Peyer's patch (tissue), 4 donors: ENCODE measurements at regions not wholly inside any gene's neighbourhood (a gene's known extent, or its start where the extent isn't known, plus 50 kb on each side); places are given as distances from the start of the nearest gene placed in this dataset.

ENCODE experiments used
- DNase-seq, 3 donors: peaks; one replicate each; pipeline ENCODE4 v3.0.0-alpha.2; 2017 to 2019
- H3K27ac ChIP-seq, 4 donors: fragments of 200-600 bp; sonication (generic); one replicate each; pipeline ENCODE4 v1.5.1; 2016 to 2019
- H3K27me3 ChIP-seq, 2 donors: fragments of 200-600 bp; sonication (generic); one replicate each; pipeline ENCODE4 v1.5.1; 2019
- H3K36me3 ChIP-seq, 3 donors: fragments of 200-600 bp; sonication (generic); one replicate each; pipeline ENCODE4 v1.5.1; 2016 to 2019
- H3K4me1 ChIP-seq, 4 donors: fragments of 200-600 bp; sonication (generic); one replicate each; pipeline ENCODE4 v1.5.1; 2016 to 2019
- H3K4me3 ChIP-seq, 4 donors: fragments of 200-600 bp; sonication (generic); 1 replicate in 3 of 4; 2 replicates in 1 of 4; pipeline ENCODE4 v1.5.1; 2016 to 2019; ENCODE audit warnings: mild to moderate bottlenecking in 1 of 4
- H3K9me3 ChIP-seq, 4 donors: fragments of 200-600 bp; sonication (generic); one replicate each; pipeline ENCODE4 v1.5.1; 2016 to 2019; ENCODE audit warnings: mild to moderate bottlenecking in 1 of 4
- POLR2A ChIP-seq, 2 donors: fragments of 450-650 bp; IDR thresholded peaks; one replicate each; pipeline ENCODE4 v1.5.1; 2017; ENCODE audit warnings: antibody characterized with exemption in 2 of 2, mild to moderate bottlenecking in 2 of 2, moderate library complexity in 2 of 2
- TF ChIP-seq, protein P1 (sequence below), 6 experiments: fragments of 450-650 bp in 4 of 6; fragments of 200-600 bp in 2 of 6; sonication (generic) in 1 of 6; IDR thresholded peaks; one replicate each; pipeline ENCODE4 v1.5.1; 2017 to 2019; ENCODE audit warnings: antibody characterized with exemption in 6 of 6, mild to moderate bottlenecking in 3 of 6, moderate library complexity in 1 of 6

- TF ChIP-seq, protein P1, sequence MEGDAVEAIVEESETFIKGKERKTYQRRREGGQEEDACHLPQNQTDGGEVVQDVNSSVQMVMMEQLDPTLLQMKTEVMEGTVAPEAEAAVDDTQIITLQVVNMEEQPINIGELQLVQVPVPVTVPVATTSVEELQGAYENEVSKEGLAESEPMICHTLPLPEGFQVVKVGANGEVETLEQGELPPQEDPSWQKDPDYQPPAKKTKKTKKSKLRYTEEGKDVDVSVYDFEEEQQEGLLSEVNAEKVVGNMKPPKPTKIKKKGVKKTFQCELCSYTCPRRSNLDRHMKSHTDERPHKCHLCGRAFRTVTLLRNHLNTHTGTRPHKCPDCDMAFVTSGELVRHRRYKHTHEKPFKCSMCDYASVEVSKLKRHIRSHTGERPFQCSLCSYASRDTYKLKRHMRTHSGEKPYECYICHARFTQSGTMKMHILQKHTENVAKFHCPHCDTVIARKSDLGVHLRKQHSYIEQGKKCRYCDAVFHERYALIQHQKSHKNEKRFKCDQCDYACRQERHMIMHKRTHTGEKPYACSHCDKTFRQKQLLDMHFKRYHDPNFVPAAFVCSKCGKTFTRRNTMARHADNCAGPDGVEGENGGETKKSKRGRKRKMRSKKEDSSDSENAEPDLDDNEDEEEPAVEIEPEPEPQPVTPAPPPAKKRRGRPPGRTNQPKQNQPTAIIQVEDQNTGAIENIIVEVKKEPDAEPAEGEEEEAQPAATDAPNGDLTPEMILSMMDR (IDR thresholded peaks at IDR 0.05): no peak
- no peak for TF ChIP-seq POLR2A (IDR thresholded peaks at IDR 0.05)
- Histone ChIP-seq H3K4me3 (no peak overlapping the region), H3K36me3 (no peaks in the 10 kb centered on the region), H3K27me3 (no peaks in the 10 kb centered on the region), H3K9me3 (peaks cover 0 to 3% (median 0%) of the 10 kb centered on the region in 4 donors), H3K4me1 (no peaks in the 10 kb centered on the region), H3K27ac (no peak overlapping the region)
- no peak for DNase-seq
Observed at GRCh38 chr15:29548006-29548405, 274.3 kb downstream of the TJP1 start.

DNA sequence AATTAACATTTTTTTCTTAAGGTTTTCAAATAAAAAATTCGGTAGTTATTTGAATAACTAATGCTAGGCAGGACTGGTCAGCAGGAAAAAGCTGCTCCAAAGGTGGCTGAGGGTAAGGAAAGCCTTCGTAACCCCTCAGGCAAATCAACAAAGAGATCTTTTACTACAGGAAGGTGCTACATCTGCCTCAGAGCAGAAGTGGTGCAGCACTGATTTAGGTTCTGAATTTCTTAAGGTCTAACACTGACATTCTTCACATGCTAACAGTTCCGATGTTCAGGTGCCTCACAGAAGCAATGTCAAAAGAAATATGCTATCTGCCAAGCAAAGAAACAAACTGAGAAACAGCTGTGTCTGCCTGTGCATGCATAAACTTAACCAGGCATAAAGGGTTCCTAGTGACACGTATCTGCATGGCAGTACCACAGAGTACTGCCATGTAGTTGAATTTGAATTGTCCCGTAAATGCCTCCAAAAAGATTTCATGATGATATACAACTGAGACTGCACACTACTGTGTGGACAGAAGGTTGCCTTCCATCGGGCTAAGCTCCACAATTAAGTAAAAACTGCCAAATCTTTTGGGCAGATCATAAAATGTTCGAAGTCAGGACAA lies 275.0 kb upstream of the NSMCE3 start:
- H3K36me3 ChIP-seq: no peaks in the 10 kb centered on the region
- peaks cover 0 to 3% (median 0%) of the 10 kb centered on the region in 4 donors for H3K9me3 ChIP-seq
- no peak overlapping the region for H3K4me3 ChIP-seq
- H3K4me1 ChIP-seq: no peaks in the 10 kb centered on the region
- H3K27ac ChIP-seq: no peak overlapping the region
- no peaks in the 10 kb centered on the region for H3K27me3 ChIP-seq
- TF ChIP-seq POLR2A (IDR thresholded peaks at IDR 0.05): no peak
- TF ChIP-seq, protein P1 (IDR thresholded peaks at IDR 0.05): no peak
- DNase-seq: no peak

DNA sequence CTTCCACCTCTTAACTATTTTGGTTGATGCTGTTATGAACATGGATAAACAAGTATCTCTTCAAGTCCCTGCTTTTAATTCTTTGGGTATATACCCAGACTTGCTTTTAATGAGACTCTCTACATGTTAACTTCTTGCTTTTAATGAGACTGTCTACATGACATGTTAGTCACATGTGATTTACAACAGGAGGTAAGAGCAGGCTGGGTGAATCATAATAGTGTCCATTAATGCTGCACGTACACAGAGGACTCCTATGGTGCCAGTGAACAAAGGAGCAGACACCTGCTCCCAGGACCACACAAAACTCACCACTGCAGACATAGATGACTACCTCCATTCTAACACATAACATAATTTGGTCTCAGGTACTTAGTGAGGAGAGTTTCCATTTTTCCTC lies 273.4 kb upstream of the NSMCE3 start:
- no peaks in the 10 kb centered on the region for H3K27me3 ChIP-seq
- no peaks in the 10 kb centered on the region for H3K4me1 ChIP-seq
- H3K36me3 ChIP-seq: no peaks in the 10 kb centered on the region
- no peak overlapping the region for H3K4me3 ChIP-seq
- peaks cover 0 to 3% (median 0%) of the 10 kb centered on the region in 4 donors for H3K9me3 ChIP-seq
- no peak overlapping the region for H3K27ac ChIP-seq
- DNase-seq: no peak
- TF ChIP-seq, protein P1 (IDR thresholded peaks at IDR 0.05): no peak
- no peak for TF ChIP-seq POLR2A (IDR thresholded peaks at IDR 0.05)

GRCh38 chr15:29541309-29541708 lies 271.7 kb upstream of the NSMCE3 start:
- no peak for DNase-seq

GRCh38 chr15:29540479-29540878 lies 270.9 kb upstream of the NSMCE3 start:
- no peak for TF ChIP-seq POLR2A (IDR thresholded peaks at IDR 0.05)
- TF ChIP-seq, protein P1 (IDR thresholded peaks at IDR 0.05): no peak
- H3K4me3 ChIP-seq: no peak overlapping the region
- H3K9me3 ChIP-seq: no peaks in the 10 kb centered on the region
- DNase-seq: no peak
- no peaks in the 10 kb centered on the region for H3K36me3 ChIP-seq
- no peaks in the 10 kb centered on the region for H3K27me3 ChIP-seq
- no peak overlapping the region for H3K27ac ChIP-seq
- no peaks in the 10 kb centered on the region for H3K4me1 ChIP-seq

More at GRCh38 chr15:29541309-29541708, 271.7 kb upstream of the NSMCE3 start:
- no peaks in the 10 kb centered on the region for H3K4me1 ChIP-seq
- no peak overlapping the region for H3K4me3 ChIP-seq
- no peaks in the 10 kb centered on the region for H3K36me3 ChIP-seq
- H3K27ac ChIP-seq: no peak overlapping the region
- H3K27me3 ChIP-seq: no peaks in the 10 kb centered on the region
- H3K9me3 ChIP-seq: no peaks in the 10 kb centered on the region
- TF ChIP-seq, protein P1 (IDR thresholded peaks at IDR 0.05): no peak
- TF ChIP-seq POLR2A (IDR thresholded peaks at IDR 0.05): no peak

DNA sequence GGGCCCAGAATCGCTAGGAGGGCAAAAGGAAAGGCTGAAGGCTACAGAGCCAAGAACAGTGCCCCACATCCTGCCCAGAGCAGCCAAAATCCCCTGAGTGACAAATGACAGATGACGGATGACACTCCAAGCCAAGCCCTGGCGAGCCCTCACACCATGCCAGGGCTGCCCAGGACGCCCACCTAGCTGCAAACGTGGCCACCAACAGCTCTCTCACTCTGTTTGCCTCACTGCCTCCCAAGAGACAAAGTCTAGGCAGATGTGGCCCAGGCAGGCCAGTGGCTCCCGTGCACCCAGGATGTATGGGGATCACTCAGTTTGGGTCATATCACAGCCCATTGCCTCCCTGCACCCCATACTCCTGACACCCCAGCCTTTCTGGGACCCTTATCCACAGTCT lies 270.1 kb upstream of the NSMCE3 start:
- Histone ChIP-seq H3K9me3 (no peaks in the 10 kb centered on the region), H3K27me3 (no peaks in the 10 kb centered on the region), H3K36me3 (no peaks in the 10 kb centered on the region), H3K4me3 (no peak overlapping the region), H3K4me1 (no peaks in the 10 kb centered on the region), H3K27ac (no peak overlapping the region)
- no peak for DNase-seq
- no peak for TF ChIP-seq POLR2A (IDR thresholded peaks at IDR 0.05)
- TF ChIP-seq, protein P1 (IDR thresholded peaks at IDR 0.05): no peak
